ENCODE measurements at regions not wholly inside any gene's neighbourhood (a gene's known extent, or its start where the extent isn't known, plus 50 kb on each side); places are given as distances from the start of the nearest gene placed in this dataset.

DNA sequence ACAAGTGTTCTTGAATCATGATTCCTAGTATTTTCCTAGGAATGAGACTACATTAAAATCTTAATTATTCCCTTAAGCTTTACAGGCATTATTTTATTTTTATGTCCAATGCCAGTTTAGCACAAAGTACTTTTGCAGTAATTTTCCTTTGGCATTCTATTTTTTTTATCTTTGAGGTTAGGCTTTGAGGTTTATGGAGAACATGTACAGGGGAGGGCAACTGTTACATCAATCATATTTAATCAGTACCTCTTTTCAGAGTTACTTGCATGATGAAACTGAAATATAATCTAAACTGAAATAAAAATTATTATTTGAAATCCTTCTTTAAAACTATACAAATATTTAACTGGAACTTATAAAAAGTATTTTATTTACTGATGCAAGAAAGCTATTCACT lies 118.2 kb upstream of the MPDZ start:
- TF ChIP-seq, protein P1, sequence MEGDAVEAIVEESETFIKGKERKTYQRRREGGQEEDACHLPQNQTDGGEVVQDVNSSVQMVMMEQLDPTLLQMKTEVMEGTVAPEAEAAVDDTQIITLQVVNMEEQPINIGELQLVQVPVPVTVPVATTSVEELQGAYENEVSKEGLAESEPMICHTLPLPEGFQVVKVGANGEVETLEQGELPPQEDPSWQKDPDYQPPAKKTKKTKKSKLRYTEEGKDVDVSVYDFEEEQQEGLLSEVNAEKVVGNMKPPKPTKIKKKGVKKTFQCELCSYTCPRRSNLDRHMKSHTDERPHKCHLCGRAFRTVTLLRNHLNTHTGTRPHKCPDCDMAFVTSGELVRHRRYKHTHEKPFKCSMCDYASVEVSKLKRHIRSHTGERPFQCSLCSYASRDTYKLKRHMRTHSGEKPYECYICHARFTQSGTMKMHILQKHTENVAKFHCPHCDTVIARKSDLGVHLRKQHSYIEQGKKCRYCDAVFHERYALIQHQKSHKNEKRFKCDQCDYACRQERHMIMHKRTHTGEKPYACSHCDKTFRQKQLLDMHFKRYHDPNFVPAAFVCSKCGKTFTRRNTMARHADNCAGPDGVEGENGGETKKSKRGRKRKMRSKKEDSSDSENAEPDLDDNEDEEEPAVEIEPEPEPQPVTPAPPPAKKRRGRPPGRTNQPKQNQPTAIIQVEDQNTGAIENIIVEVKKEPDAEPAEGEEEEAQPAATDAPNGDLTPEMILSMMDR (IDR thresholded peaks at IDR 0.05), result no peak
- TF ChIP-seq EZH2 (IDR thresholded peaks at IDR 0.05; ENCODE audit: borderline replicate concordance, insufficient read depth, low read depth, low read length, poor library complexity, severe bottlenecking), result no peak

Data from B cell (primary cell).